Nephron (organoid): ENCODE measurements at regions not wholly inside any gene's neighbourhood (a gene's known extent, or its start where the extent isn't known, plus 50 kb on each side); places are given as distances from the start of the nearest gene placed in this dataset.

Source experiments
- H3K27ac Mint-ChIP-seq, 3 experiments: 2 replicates each; pipeline ENCODE4 v1.8.0; 2020; ENCODE audit warnings: mixed read lengths in 3 of 3, mild to moderate bottlenecking in 2 of 3, moderate library complexity in 1 of 3
- H3K27me3 Mint-ChIP-seq: 2 replicates; pipeline ENCODE4 v1.8.0; 2021; ENCODE audit warnings: low read depth, mild to moderate bottlenecking, moderate library complexity, mixed read lengths
- H3K36me3 Mint-ChIP-seq: 2 replicates; pipeline ENCODE4 v1.8.0; 2020; ENCODE audit warnings: low read depth, mixed read lengths
- H3K4me1 Mint-ChIP-seq: 2 replicates; pipeline ENCODE4 v1.8.0; 2020; ENCODE audit warnings: mixed read lengths
- H3K4me3 Mint-ChIP-seq, 3 experiments: 2 replicates each; pipeline ENCODE4 v1.8.0; 2020; ENCODE audit warnings: mild to moderate bottlenecking in 3 of 3, mixed read lengths in 3 of 3, moderate library complexity in 2 of 3
- H3K9me3 Mint-ChIP-seq: 2 replicates; pipeline ENCODE4 v1.8.0; 2020; ENCODE audit warnings: mixed read lengths
- TF ChIP-seq, protein P1 (sequence below), 3 experiments: fragments of 200-600 bp; sonication (generic); IDR thresholded peaks; one replicate each; pipeline ENCODE4 v1.5.0; 2021; ENCODE audit warnings: antibody characterized with exemption in 3 of 3; ENCODE audit not compliant: unreplicated experiment in 3 of 3

DNA sequence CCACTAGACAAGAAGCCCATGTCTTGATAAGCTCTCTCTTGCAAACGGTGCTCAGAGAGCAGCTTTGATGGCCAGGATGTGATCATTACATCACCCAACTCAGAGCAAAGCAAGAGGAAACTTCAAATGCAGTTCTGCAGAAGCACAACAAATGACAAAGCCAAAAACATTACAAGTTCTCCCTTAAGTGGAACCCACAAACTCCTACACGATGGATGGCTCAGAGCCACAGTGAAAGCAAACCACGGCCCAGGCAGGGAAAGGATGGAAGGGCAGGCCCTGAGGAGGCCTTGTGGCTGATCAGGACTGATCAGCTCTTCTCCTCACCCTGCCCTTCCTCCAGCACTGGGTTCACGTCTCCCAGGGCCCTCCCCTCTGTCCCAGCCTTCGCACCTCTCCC is 326.4 kb downstream of the EIPR1 start:
- H3K36me3 Mint-ChIP-seq: no peaks in the 10 kb centered on the region
- no peak overlapping the region for H3K27ac Mint-ChIP-seq
- TF ChIP-seq, protein P1, sequence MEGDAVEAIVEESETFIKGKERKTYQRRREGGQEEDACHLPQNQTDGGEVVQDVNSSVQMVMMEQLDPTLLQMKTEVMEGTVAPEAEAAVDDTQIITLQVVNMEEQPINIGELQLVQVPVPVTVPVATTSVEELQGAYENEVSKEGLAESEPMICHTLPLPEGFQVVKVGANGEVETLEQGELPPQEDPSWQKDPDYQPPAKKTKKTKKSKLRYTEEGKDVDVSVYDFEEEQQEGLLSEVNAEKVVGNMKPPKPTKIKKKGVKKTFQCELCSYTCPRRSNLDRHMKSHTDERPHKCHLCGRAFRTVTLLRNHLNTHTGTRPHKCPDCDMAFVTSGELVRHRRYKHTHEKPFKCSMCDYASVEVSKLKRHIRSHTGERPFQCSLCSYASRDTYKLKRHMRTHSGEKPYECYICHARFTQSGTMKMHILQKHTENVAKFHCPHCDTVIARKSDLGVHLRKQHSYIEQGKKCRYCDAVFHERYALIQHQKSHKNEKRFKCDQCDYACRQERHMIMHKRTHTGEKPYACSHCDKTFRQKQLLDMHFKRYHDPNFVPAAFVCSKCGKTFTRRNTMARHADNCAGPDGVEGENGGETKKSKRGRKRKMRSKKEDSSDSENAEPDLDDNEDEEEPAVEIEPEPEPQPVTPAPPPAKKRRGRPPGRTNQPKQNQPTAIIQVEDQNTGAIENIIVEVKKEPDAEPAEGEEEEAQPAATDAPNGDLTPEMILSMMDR (IDR thresholded peaks at IDR 0.05; ENCODE audit: unreplicated experiment in 3 of 3): no peak
- no peaks in the 10 kb centered on the region for H3K4me1 Mint-ChIP-seq
- H3K9me3 Mint-ChIP-seq: no peaks in the 10 kb centered on the region
- no peaks in the 10 kb centered on the region for H3K27me3 Mint-ChIP-seq
- H3K4me3 Mint-ChIP-seq: no peak overlapping the region

- Mint-ChIP-seq H3K27me3 (no peaks in the 10 kb centered on the region), H3K36me3 (no peaks in the 10 kb centered on the region), H3K4me3 (no peak overlapping the region), H3K4me1 (peaks cover 18% of the 10 kb centered on the region), H3K27ac (no peak overlapping the region), H3K9me3 (peaks cover 3% of the 10 kb centered on the region)
- TF ChIP-seq, protein P1 (IDR thresholded peaks at IDR 0.05; ENCODE audit: unreplicated experiment in 3 of 3): no peak
These were observed 331.3 kb downstream of the EIPR1 start for GRCh38 chr2:3046170-3046865.

GRCh38 chr2:3045318-3045921 is 332.2 kb downstream of the EIPR1 start:
- TF ChIP-seq, protein P1 (IDR thresholded peaks at IDR 0.05; ENCODE audit: unreplicated experiment in 3 of 3): no peak
- Mint-ChIP-seq H3K4me3 (no peak overlapping the region), H3K27me3 (peaks cover 4% of the 10 kb centered on the region), H3K36me3 (no peaks in the 10 kb centered on the region), H3K9me3 (peaks cover 3% of the 10 kb centered on the region), H3K4me1 (peaks cover 27% of the 10 kb centered on the region), H3K27ac (no peak overlapping the region)

DNA sequence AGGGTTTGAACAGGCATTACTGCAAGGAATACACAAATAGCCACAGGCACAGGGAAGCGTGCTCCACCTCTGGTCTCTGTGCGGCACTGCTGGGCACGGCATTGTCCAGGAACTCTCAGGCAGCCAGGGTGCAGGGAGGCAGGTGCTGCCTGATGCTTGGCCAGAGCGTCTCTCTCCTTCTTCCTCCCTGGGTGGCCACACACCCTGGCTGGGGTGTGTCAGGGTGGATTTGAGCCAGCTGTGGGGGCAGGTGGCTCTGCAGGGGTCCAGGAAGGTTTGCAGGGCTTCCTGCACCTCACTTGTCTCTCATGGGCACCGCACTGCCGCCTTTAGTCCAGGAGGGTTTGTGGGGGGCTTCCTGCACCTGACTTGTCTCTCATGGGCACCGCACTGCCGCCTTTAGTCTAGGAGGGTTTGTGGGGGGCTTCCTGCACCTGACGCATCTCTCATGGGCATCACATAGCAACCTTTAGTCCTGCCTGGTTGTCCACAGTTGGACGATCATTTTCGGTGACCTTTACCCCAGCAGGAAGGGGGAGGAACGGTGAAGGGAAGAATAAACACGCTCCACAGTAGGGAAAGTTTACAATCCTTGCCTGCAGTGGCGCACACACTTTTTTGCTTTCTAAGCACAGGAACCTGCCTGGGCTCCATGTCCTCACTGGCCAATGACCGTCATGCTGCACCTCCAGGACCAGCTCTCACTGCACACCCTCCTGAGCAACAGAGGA is 332.9 kb downstream of the EIPR1 start:
- Mint-ChIP-seq H3K27me3 (peaks cover 4% of the 10 kb centered on the region), H3K4me3 (no peak overlapping the region), H3K4me1 (peaks cover 33% of the 10 kb centered on the region), H3K9me3 (peaks cover 3% of the 10 kb centered on the region), H3K27ac (no peak overlapping the region), H3K36me3 (no peaks in the 10 kb centered on the region)
- TF ChIP-seq, protein P1 (IDR thresholded peaks at IDR 0.05; ENCODE audit: unreplicated experiment in 3 of 3): no peak

DNA sequence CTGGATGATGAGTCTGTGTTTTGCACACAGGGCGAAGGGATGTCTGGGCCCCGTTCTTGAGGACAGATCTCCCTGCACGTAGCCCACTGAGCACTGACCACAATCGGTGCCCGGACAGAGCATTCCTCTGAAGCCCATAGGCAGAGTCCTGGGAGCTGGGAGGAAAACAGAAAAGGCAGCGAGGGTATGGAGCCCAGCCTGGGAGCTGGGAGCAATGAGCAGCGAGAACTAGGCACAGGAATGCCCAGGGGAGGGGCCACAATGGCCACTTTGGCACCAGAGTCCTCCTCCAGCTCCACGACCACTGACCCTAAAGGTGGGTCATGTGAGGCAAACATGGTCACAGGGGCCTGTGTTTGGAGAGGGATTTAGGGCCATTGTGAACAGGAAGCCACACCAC is 333.9 kb downstream of the EIPR1 start:
- Mint-ChIP-seq H3K9me3 (peaks cover 3% of the 10 kb centered on the region), H3K4me3 (no peak overlapping the region), H3K27ac (no peak overlapping the region), H3K36me3 (no peaks in the 10 kb centered on the region), H3K4me1 (peaks cover 37% of the 10 kb centered on the region), H3K27me3 (peaks cover 4% of the 10 kb centered on the region)
- TF ChIP-seq, protein P1 (IDR thresholded peaks at IDR 0.05; ENCODE audit: unreplicated experiment in 3 of 3): no peak
